ENCODE measurements at regions not wholly inside any gene's neighbourhood (a gene's known extent, or its start where the extent isn't known, plus 50 kb on each side); places are given as distances from the start of the nearest gene placed in this dataset.

GRCh38 chr3:117407317-117407716, 697.7 kb downstream of the TUSC7 start:
- intact Hi-C loops (cut with DNase I): no loop called here
- Histone ChIP-seq H3K36me3 (no peaks in the 10 kb centered on the region), H3K4me1 (no peaks in the 10 kb centered on the region), H3K27me3 (no peaks in the 10 kb centered on the region), H3K4me3 (replicated peaks in 1 of 3) (no peak overlapping the region), H3K27ac (no peak overlapping the region), H3K9me3 (no peaks in the 10 kb centered on the region)
- TF ChIP-seq POLR2A (IDR thresholded peaks at IDR 0.05) (no peak), CTCF (IDR thresholded peaks at IDR 0.05) (peak in 1 of 6 experiments; percentile 9)
- no peak for DNase-seq

- no peak for TF ChIP-seq CTCF (IDR thresholded peaks at IDR 0.05)
- TF ChIP-seq POLR2A (IDR thresholded peaks at IDR 0.05): no peak
- H3K4me3 ChIP-seq (replicated peaks in 1 of 3): no peak overlapping the region
Measured at GRCh38 chr3:117408811-117409210, 699.2 kb downstream of the TUSC7 start.

GRCh38 chr3:117409256-117409655, 699.7 kb downstream of the TUSC7 start:
- Histone ChIP-seq H3K27me3 (no peaks in the 10 kb centered on the region), H3K4me1 (no peaks in the 10 kb centered on the region), H3K36me3 (no peaks in the 10 kb centered on the region), H3K4me3 (replicated peaks in 1 of 3) (no peak overlapping the region), H3K27ac (no peak overlapping the region), H3K9me3 (no peaks in the 10 kb centered on the region)
- TF ChIP-seq POLR2A (IDR thresholded peaks at IDR 0.05): no peak
- TF ChIP-seq CTCF (IDR thresholded peaks at IDR 0.05): no peak
- whole genome bisulfite sequencing, 2 donors: 81 to 94% methylated on average over 1 of the region's 1 CpG
- no peak for DNase-seq
- intact Hi-C loops (cut with DNase I): no loop called here

More at GRCh38 chr3:117408811-117409210, 699.2 kb downstream of the TUSC7 start:
- Histone ChIP-seq H3K9me3 (no peaks in the 10 kb centered on the region), H3K27me3 (no peaks in the 10 kb centered on the region), H3K36me3 (no peaks in the 10 kb centered on the region), H3K4me1 (no peaks in the 10 kb centered on the region), H3K27ac (no peak overlapping the region)
- no peak for DNase-seq
- intact Hi-C loops (cut with DNase I): no loop called here

- intact Hi-C loops (cut with DNase I): no loop called here
- Histone ChIP-seq H3K36me3 (no peaks in the 10 kb centered on the region), H3K9me3 (no peaks in the 10 kb centered on the region), H3K27ac (no peak overlapping the region), H3K4me3 (replicated peaks in 1 of 3) (no peak overlapping the region), H3K27me3 (no peaks in the 10 kb centered on the region), H3K4me1 (no peaks in the 10 kb centered on the region)
- 85% methylated on average over 3 of the region's 3 CpGs for WGBS, 2 donors
- TF ChIP-seq CTCF (IDR thresholded peaks at IDR 0.05): no peak
- TF ChIP-seq POLR2A (IDR thresholded peaks at IDR 0.05): no peak
- DNase-seq: no peak
Measured at GRCh38 chr3:117409701-117410459, 700.3 kb downstream of the TUSC7 start.

GRCh38 chr3:117411971-117412370, 702.4 kb downstream of the TUSC7 start:
- 46 to 55% methylated on average over 4 of the region's 4 CpGs for WGBS, 2 donors

More at GRCh38 chr3:117411971-117412370, 702.4 kb downstream of the TUSC7 start:
- intact Hi-C loops (cut with DNase I): no loop called here
- no peak for DNase-seq
- no peak for TF ChIP-seq CTCF (IDR thresholded peaks at IDR 0.05)
- TF ChIP-seq POLR2A (IDR thresholded peaks at IDR 0.05): no peak
- H3K27me3 ChIP-seq: no peaks in the 10 kb centered on the region
- no peak overlapping the region for H3K27ac ChIP-seq
- H3K9me3 ChIP-seq: no peaks in the 10 kb centered on the region
- no peaks in the 10 kb centered on the region for H3K36me3 ChIP-seq
- no peak overlapping the region for H3K4me3 ChIP-seq (replicated peaks in 1 of 3)
- no peaks in the 10 kb centered on the region for H3K4me1 ChIP-seq

Data from thyroid gland (tissue), 4 donors.